Esophagus squamous epithelium (tissue), 5 donors: ENCODE measurements at regions not wholly inside any gene's neighbourhood (a gene's known extent, or its start where the extent isn't known, plus 50 kb on each side); places are given as distances from the start of the nearest gene placed in this dataset.

ENCODE experiments used
- DNase-seq: peaks from one replicate; lab custom pipeline; 2025; lab: John Stamatoyannopoulos, UW
- H3K27ac ChIP-seq, 4 donors: fragments of 200-600 bp; sonication (generic); one replicate each; pipeline ENCODE4 v1.5.1; 2016 to 2019; ENCODE audit warnings: mild to moderate bottlenecking in 1 of 4
- H3K27me3 ChIP-seq, 4 donors: fragments of 200-600 bp; sonication (generic); 1 replicate in 3 of 4; 2 replicates in 1 of 4; pipeline versions ENCODE4 v1.5.1 to v1.6.0; 2017 to 2021; ENCODE audit warnings: antibody characterized with exemption in 1 of 4
- H3K36me3 ChIP-seq, 3 donors: fragments of 200-600 bp; sonication (generic); one replicate each; pipeline ENCODE4 v1.5.1; 2016 to 2019
- H3K4me1 ChIP-seq, 3 donors: fragments of 200-600 bp; sonication (generic); one replicate each; pipeline ENCODE4 v1.5.1; 2017 to 2019
- H3K4me3 ChIP-seq, 4 donors: fragments of 200-600 bp; sonication (generic); 1 replicate in 3 of 4; 2 replicates in 1 of 4; pipeline ENCODE4 v1.5.1; 2016 to 2019; ENCODE audit warnings: mild to moderate bottlenecking in 2 of 4, moderate library complexity in 1 of 4
- H3K9me3 ChIP-seq, 3 donors: fragments of 200-600 bp; sonication (generic); one replicate each; pipeline ENCODE4 v1.5.1; 2016 to 2019
- CTCF ChIP-seq, 6 experiments: fragments of 450-650 bp in 4 of 6; fragments of 200-600 bp in 2 of 6; sonication (generic) in 2 of 6; IDR thresholded peaks; one replicate each; pipeline ENCODE4 v1.5.1; 2016 to 2019; ENCODE audit warnings: antibody characterized with exemption in 6 of 6, mild to moderate bottlenecking in 4 of 6, moderate library complexity in 4 of 6
- POLR2A ChIP-seq, 4 donors: fragments of 450-650 bp; IDR thresholded peaks; one replicate each; pipeline ENCODE4 v1.6.1; 2017; ENCODE audit warnings: antibody characterized with exemption in 4 of 4, mild to moderate bottlenecking in 4 of 4, moderate library complexity in 3 of 4
- WGBS, 2 donors: methylation state at CpG; one replicate each; pipeline ENCODE4 v1.1.5; 2018; 5-methylcytosine and 5-hydroxymethylcytosine counted together
- intact Hi-C: fragments of 100-400 bp; cut with DNase I; formaldehyde crosslinking; loops from one replicate; pipeline ENCODE4 v1.15.0; 2022
- donor health status: DM: yes; HTN: yes; CAD: no.

DNA sequence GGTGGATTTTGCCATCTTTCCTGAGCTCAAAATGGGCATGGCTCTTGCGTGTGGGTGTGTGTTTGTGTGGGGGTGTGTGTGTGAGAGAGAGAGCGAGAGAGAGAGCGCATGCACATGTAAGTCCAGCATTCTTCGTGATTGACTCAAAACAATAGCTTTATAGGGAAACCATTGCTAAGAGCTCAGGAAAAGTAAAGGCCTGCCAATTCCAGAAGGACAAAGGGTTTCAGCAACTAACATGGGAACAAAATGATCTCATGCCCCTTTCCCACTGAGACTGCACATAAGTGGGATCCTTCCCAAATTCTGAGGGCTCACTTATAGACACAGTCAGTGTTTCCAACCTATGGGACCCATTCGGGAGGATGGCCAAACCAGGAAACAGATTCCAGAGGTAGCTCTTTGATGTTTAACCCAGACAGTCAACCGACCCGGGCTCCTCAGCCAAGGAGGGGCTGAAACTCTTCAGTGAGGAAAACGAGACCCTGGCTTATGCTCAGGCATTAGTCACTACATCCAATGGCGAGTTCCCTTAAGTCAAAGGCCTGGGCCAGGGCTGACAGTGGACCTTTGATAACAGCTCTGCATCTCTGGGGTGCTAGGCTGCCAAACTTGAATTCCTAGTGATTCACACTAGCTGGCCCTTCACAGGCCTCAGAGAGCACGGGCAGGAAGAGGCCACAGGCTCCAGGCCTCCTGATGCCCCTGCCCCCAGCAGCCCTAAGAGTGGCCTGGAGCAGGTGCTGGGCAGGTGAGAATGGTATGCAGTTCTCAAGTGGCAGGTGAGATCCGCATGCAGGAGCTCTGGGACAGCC lies 305.0 kb upstream of the C2CD4B start:
- Histone ChIP-seq H3K36me3 (no peaks in the 10 kb centered on the region), H3K27ac (peak overlapping the region; percentile 35 to 85 (median 72)), H3K9me3 (no peaks in the 10 kb centered on the region), H3K4me1 (peaks cover 0 to 38% (median 9%) of the 10 kb centered on the region in 3 donors), H3K4me3 (no peak overlapping the region), H3K27me3 (no peaks in the 10 kb centered on the region)
- WGBS, 2 donors: 54 to 56% methylated on average over 6 to 8 of the region's 11 CpGs
- DNase-seq: no peak
- intact Hi-C loops: no loop called here
- TF ChIP-seq CTCF (IDR thresholded peaks at IDR 0.05) (no peak), POLR2A (IDR thresholded peaks at IDR 0.05) (no peak)

DNA sequence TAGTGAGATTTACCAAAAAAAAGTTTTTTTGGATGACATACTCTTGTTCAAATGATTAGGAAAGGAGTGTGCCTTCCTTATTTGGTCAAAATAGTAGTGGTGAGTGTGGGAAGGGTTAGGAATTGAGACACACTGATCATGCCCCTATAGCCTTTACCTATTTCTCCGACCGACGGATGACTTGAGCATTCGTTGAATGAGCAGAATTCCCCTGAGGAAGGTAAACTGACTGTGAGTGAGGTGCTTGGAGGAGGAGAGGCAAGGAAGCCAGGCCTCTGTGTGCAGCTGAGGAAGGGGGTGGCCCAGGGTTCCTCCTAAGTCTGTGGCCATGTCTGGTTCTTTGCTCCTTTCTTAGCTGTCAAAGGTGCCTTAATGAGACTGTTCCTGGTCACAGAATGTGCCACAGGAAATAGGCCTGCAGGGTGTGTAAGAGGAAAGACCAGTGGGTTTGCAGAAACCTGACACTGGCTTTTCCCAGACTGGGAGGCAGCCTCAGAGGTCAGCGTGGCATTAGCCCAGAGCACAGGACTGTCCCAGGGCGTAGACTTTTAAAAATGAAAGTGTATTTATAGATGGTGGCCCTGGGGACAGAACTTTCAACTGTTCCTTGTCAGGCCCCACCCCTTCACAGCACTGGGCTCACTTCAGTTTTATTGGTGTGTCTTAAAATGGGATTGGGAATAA lies 307.7 kb upstream of the C2CD4B start:
- Histone ChIP-seq H3K27ac (peak overlapping the region in 3 of 4 donors; percentile 9 to 33 (median 22)), H3K36me3 (no peaks in the 10 kb centered on the region), H3K27me3 (no peaks in the 10 kb centered on the region), H3K4me3 (no peak overlapping the region), H3K9me3 (no peaks in the 10 kb centered on the region), H3K4me1 (peaks cover 0 to 51% (median 9%) of the 10 kb centered on the region in 3 donors)
- intact Hi-C loops: no loop called here
- DNase-seq: no peak
- TF ChIP-seq CTCF (IDR thresholded peaks at IDR 0.05): no peak
- no peak for TF ChIP-seq POLR2A (IDR thresholded peaks at IDR 0.05)
- 71 to 76% methylated on average over 6 of the region's 6 CpGs for WGBS, 2 donors

DNA sequence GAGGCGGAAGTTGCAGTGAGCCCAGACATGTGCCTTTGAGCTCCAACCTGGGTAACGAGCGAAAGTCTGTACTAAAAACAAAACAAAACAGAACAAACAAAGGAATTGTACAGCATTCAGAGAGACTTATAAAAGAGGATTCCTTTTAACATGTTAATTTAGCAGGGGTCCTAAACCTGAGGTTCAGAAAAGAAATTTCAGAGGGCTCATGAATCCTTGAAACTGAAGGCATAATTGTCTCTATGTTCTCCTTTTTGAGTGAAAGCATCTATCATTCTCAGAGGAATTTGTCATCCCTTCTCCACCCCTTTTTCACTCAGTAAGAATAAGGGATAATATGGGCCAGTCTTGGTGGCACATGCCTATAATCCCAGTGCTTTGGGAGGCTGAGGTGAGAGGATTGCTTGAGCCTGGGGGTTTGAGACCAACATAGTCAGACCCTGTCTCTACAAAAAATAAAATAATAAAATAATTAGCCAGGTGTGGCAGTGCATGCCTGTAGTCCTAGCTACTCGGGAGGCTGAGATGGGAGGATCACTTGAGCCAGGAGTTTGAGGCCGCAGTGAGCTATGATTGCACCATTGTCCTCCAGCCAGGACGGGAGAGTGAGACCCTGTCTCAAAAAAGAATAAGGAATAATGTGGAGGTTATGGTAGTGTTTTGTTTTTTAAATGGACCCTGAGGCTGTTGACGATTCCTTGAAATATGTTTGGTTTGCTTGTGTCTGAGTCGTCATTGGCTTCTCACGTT lies 309.1 kb upstream of the C2CD4B start:
- peaks cover 0 to 45% (median 9%) of the 10 kb centered on the region in 3 donors for H3K4me1 ChIP-seq
- 68 to 80% methylated on average over 9 of the region's 9 CpGs for WGBS, 2 donors
- peak overlapping the region in 3 of 4 donors; percentile 39 to 47 (median 47) for H3K27ac ChIP-seq
- TF ChIP-seq POLR2A (IDR thresholded peaks at IDR 0.05) (no peak), CTCF (IDR thresholded peaks at IDR 0.05) (no peak)
- no peaks in the 10 kb centered on the region for H3K36me3 ChIP-seq
- intact Hi-C loops: no loop called here
- no peak for DNase-seq
- H3K9me3 ChIP-seq: no peaks in the 10 kb centered on the region
- no peak overlapping the region for H3K4me3 ChIP-seq
- no peaks in the 10 kb centered on the region for H3K27me3 ChIP-seq

GRCh38 chr15:62474771-62475124 lies 309.7 kb upstream of the C2CD4B start:
- Histone ChIP-seq H3K9me3 (no peaks in the 10 kb centered on the region), H3K4me3 (no peak overlapping the region), H3K27me3 (no peaks in the 10 kb centered on the region), H3K27ac (peak overlapping the region in 2 of 4 donors; percentile 47), H3K36me3 (no peaks in the 10 kb centered on the region), H3K4me1 (peaks cover 0 to 40% (median 9%) of the 10 kb centered on the region in 3 donors)
- DNase-seq: no peak
- WGBS, 2 donors: 52 to 59% methylated on average over 5 of the region's 5 CpGs
- intact Hi-C loops: no loop called here
- no peak for TF ChIP-seq CTCF (IDR thresholded peaks at IDR 0.05)
- TF ChIP-seq POLR2A (IDR thresholded peaks at IDR 0.05): no peak
